H9 (cell line): ENCODE measurements at regions not wholly inside any gene's neighbourhood (a gene's known extent, or its start where the extent isn't known, plus 50 kb on each side); places are given as distances from the start of the nearest gene placed in this dataset.
A peak's percentile ranks its signal among the peaks of the same experiment; 100 is the strongest.

Experiments
- DNase-seq: peaks from one replicate; pipeline ENCODE4 v3.0.0-alpha.2; 2017
- H2AFZ ChIP-seq: one replicate; pipeline ENCODE4 v1.6.1; 2013; ENCODE audit warnings: mild to moderate bottlenecking, low read length, control low read depth, moderate library complexity
- H2AK5ac ChIP-seq: 2 replicates; pipeline ENCODE4 v1.6.1; 2013; ENCODE audit warnings: low read length, control low read depth, mixed read lengths; ENCODE audit not compliant: insufficient read length
- H2BK120ac ChIP-seq: one replicate; pipeline ENCODE4 v1.6.1; 2013; ENCODE audit warnings: low read depth, mild to moderate bottlenecking, low read length, control low read depth, inconsistent platforms; ENCODE audit not compliant: poor library complexity, severe bottlenecking
- H2BK12ac ChIP-seq: 2 replicates; pipeline ENCODE4 v1.6.1; 2013; ENCODE audit warnings: low read length, control low read depth, mixed read lengths, low read depth; ENCODE audit not compliant: insufficient read length
- H2BK15ac ChIP-seq: 2 replicates; pipeline ENCODE4 v1.6.1; 2013; ENCODE audit warnings: low read depth, low read length, control low read depth
- H2BK20ac ChIP-seq: one replicate; pipeline ENCODE4 v1.6.1; 2013; ENCODE audit warnings: low read depth, mild to moderate bottlenecking, low read length, control low read depth, inconsistent platforms; ENCODE audit not compliant: poor library complexity, severe bottlenecking
- H2BK5ac ChIP-seq: 2 replicates; pipeline ENCODE4 v1.6.1; 2013; ENCODE audit warnings: low read length, control low read depth, mixed read lengths; ENCODE audit not compliant: insufficient read length
- H3K14ac ChIP-seq: 2 replicates; pipeline ENCODE4 v1.6.1; 2013; ENCODE audit warnings: low read length, control low read depth; ENCODE audit not compliant: insufficient read depth
- H3K18ac ChIP-seq: 2 replicates; pipeline ENCODE4 v1.6.1; 2013; ENCODE audit warnings: low read depth, mild to moderate bottlenecking, mixed read lengths, low read length, control low read depth; ENCODE audit not compliant: insufficient read length
- H3K23ac ChIP-seq: 2 replicates; pipeline ENCODE4 v1.6.1; 2013; ENCODE audit warnings: low read length, control low read depth, mixed read lengths, low read depth; ENCODE audit not compliant: insufficient read length
- H3K23me2 ChIP-seq: 2 replicates; pipeline ENCODE4 v1.6.1; 2013; ENCODE audit warnings: low read depth, mild to moderate bottlenecking, mixed read lengths, low read length, control low read depth; ENCODE audit not compliant: insufficient read length, poor library complexity, severe bottlenecking
- H3K27ac ChIP-seq: 2 replicates; pipeline ENCODE4 v1.5.1; 2013; ENCODE audit warnings: low read length, control low read depth, mixed read lengths, low read depth; ENCODE audit not compliant: insufficient read length
- H3K27me3 ChIP-seq: 2 replicates; pipeline ENCODE4 v1.6.1; 2013; ENCODE audit warnings: low read length, control low read depth, inconsistent platforms; ENCODE audit not compliant: insufficient read depth
- H3K4ac ChIP-seq: 2 replicates; pipeline ENCODE4 v1.6.1; 2013; ENCODE audit warnings: low read depth, mild to moderate bottlenecking, control low read depth, inconsistent platforms, low read length, moderate library complexity
- H3K4me1 ChIP-seq: 2 replicates; pipeline ENCODE4 v1.6.1; 2013; ENCODE audit warnings: low read length, control low read depth, inconsistent platforms; ENCODE audit not compliant: insufficient read depth
- H3K4me2 ChIP-seq: 2 replicates; pipeline ENCODE4 v1.6.1; 2013; ENCODE audit warnings: low read length, control low read depth, mixed read lengths; ENCODE audit not compliant: insufficient read length, insufficient read depth
- H3K56ac ChIP-seq: 2 replicates; pipeline ENCODE4 v1.6.1; 2013; ENCODE audit warnings: low read depth, mild to moderate bottlenecking, mixed read lengths, low read length, control low read depth; ENCODE audit not compliant: insufficient read length
- H3K79me1 ChIP-seq: 2 replicates; pipeline ENCODE4 v1.6.1; 2013; ENCODE audit warnings: low read depth, mild to moderate bottlenecking, moderate library complexity, low read length, control low read depth, inconsistent platforms; ENCODE audit not compliant: insufficient read depth, poor library complexity, severe bottlenecking
- H3K79me2 ChIP-seq: 2 replicates; pipeline ENCODE4 v1.6.1; 2013; ENCODE audit warnings: low read length, control low read depth, inconsistent platforms; ENCODE audit not compliant: insufficient read depth
- H3K9ac ChIP-seq: 2 replicates; pipeline ENCODE4 v1.6.1; 2013; ENCODE audit warnings: low read length, control low read depth, mixed read lengths; ENCODE audit not compliant: insufficient read length; ENCODE audit errors: extremely low read depth
- H3K9me3 ChIP-seq: one replicate; pipeline ENCODE4 v1.6.1; 2013; ENCODE audit warnings: low read depth, low read length, inconsistent platforms; ENCODE audit not compliant: control insufficient read depth
- H3T11ph ChIP-seq: one replicate; pipeline ENCODE4 v1.6.1; 2013; ENCODE audit warnings: mild to moderate bottlenecking, low read length, control low read depth, inconsistent platforms
- H4K20me1 ChIP-seq: one replicate; pipeline ENCODE4 v1.6.1; 2013; ENCODE audit not compliant: control insufficient read depth, insufficient read length, insufficient read depth
- H4K5ac ChIP-seq: 2 replicates; pipeline ENCODE4 v1.6.1; 2013; ENCODE audit warnings: low read depth, mild to moderate bottlenecking, mixed read lengths, low read length, control low read depth; ENCODE audit not compliant: insufficient read length
- H4K8ac ChIP-seq: replicated peaks from 2 replicates; pipeline ENCODE4 v1.6.1; 2013; ENCODE audit warnings: low read length, control low read depth, mixed read lengths, low read depth; ENCODE audit not compliant: insufficient read length
- H4K91ac ChIP-seq: 2 replicates; pipeline ENCODE4 v1.6.1; 2013; ENCODE audit warnings: low read depth, mild to moderate bottlenecking, moderate library complexity, mixed read lengths, low read length, control low read depth; ENCODE audit not compliant: insufficient read length
- H3K27ac Mint-ChIP-seq, 3 experiments: 2 replicates in 2 of 3; 3 replicates in 1 of 3; pipeline ENCODE4 v1.8.0; 2020 to 2021; ENCODE audit warnings: mixed read lengths in 3 of 3, mild to moderate bottlenecking in 1 of 3, moderate library complexity in 1 of 3
- H3K27me3 Mint-ChIP-seq: 2 replicates; pipeline ENCODE4 v1.8.0; 2021; ENCODE audit warnings: low read depth, mild to moderate bottlenecking, moderate library complexity, mixed read lengths
- H3K36me3 Mint-ChIP-seq, 3 experiments: 2 replicates in 2 of 3; 3 replicates in 1 of 3; pipeline ENCODE4 v1.8.0; 2020 to 2021; ENCODE audit warnings: low read depth in 3 of 3, mixed read lengths in 3 of 3; ENCODE audit not compliant: insufficient read depth in 1 of 3
- H3K4me1 Mint-ChIP-seq, 2 experiments: 2 replicates each; pipeline ENCODE4 v1.8.0; 2020; ENCODE audit warnings: mixed read lengths in 2 of 2
- H3K4me3 Mint-ChIP-seq, 2 experiments: 2 replicates in 1 of 2; 3 replicates in 1 of 2; pipeline ENCODE4 v1.8.0; 2020 to 2021; ENCODE audit warnings: mild to moderate bottlenecking in 2 of 2, mixed read lengths in 2 of 2, moderate library complexity in 1 of 2
- H3K9me3 Mint-ChIP-seq, 2 experiments: 2 replicates in 1 of 2; 3 replicates in 1 of 2; pipeline ENCODE4 v1.8.0; 2020; ENCODE audit warnings: mild to moderate bottlenecking in 2 of 2, mixed read lengths in 2 of 2, moderate library complexity in 1 of 2
- WGBS: extraction: QIAGEN DNeasy Blood & Tissue Kit; methylation state at CpG from one replicate; pipeline ENCODE4 v1.1.7; 2013; ENCODE audit warnings: missing lambda C conversion rate, low lambda C conversion rate, mixed read lengths; ENCODE audit not compliant: insufficient read length; ENCODE audit errors: extremely low coverage; 5-methylcytosine and 5-hydroxymethylcytosine counted together
- TF ChIP-seq, protein P1 (sequence below): fragments of 200-600 bp; sonication (generic); conservative IDR thresholded peaks from 3 replicates; pipeline ENCODE4 v1.8.0; 2021; ENCODE audit warnings: antibody characterized with exemption, mild to moderate bottlenecking

DNA sequence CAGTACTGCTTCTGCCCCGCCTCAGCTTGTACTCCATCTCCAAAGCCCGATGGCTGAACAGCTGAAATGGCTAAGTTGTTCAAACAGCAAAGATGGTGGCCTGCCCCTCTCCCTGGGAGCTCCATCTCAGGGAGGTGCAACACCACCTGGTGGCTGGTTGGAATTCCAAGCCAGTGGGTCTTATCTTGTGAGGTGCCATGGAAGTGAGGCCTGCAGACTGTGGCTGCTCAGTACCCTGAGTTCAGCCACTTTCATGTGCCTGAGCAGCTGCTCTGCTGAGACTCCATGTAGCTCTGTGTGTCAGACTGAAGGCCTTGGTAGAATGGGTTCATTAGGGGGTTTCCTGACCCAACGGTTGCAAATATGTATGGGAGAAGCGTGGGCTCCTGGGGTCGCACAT, 67.3 kb upstream of the SPRY2 start:
- H3K79me1 ChIP-seq = no peaks in the 10 kb centered on the region
- no peak overlapping the region for H2AFZ ChIP-seq
- H2BK15ac ChIP-seq = no peak overlapping the region
- peak; percentile 47 for DNase-seq
- no peak overlapping the region for H3K14ac ChIP-seq
- no peaks in the 10 kb centered on the region for H3K9me3 ChIP-seq
- H4K20me1 ChIP-seq = no peaks in the 10 kb centered on the region
- no peak overlapping the region for H3K9ac ChIP-seq
- Mint-ChIP-seq H3K4me3 (no peak overlapping the region), H3K4me1 (peaks cover 0 to under 1% of the 10 kb centered on the region in 2 experiments; a peak in 1 of 4 replicates), H3K36me3 (peaks cover 0 to 15% (median 8%) of the 10 kb centered on the region in 3 experiments; a peak in 5 of 7 replicates), H3K9me3 (peaks cover 8 to 14% of the 10 kb centered on the region in 2 experiments; a peak in 4 of 5 replicates), H3K27ac (no peak overlapping the region), H3K27me3 (peaks cover 1% of the 10 kb centered on the region; the same call in 1 of the 2 replicates)
- no peak overlapping the region for H4K8ac ChIP-seq
- no peak overlapping the region for H3K56ac ChIP-seq
- H2BK5ac ChIP-seq = no peak overlapping the region
- H3T11ph ChIP-seq = no peak overlapping the region
- TF ChIP-seq, protein P1, sequence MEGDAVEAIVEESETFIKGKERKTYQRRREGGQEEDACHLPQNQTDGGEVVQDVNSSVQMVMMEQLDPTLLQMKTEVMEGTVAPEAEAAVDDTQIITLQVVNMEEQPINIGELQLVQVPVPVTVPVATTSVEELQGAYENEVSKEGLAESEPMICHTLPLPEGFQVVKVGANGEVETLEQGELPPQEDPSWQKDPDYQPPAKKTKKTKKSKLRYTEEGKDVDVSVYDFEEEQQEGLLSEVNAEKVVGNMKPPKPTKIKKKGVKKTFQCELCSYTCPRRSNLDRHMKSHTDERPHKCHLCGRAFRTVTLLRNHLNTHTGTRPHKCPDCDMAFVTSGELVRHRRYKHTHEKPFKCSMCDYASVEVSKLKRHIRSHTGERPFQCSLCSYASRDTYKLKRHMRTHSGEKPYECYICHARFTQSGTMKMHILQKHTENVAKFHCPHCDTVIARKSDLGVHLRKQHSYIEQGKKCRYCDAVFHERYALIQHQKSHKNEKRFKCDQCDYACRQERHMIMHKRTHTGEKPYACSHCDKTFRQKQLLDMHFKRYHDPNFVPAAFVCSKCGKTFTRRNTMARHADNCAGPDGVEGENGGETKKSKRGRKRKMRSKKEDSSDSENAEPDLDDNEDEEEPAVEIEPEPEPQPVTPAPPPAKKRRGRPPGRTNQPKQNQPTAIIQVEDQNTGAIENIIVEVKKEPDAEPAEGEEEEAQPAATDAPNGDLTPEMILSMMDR = peak; percentile 33; the same call in 2 of the 3 replicates
- no peak overlapping the region for H4K91ac ChIP-seq
- H3K4ac ChIP-seq = no peak overlapping the region
- H2AK5ac ChIP-seq = no peak overlapping the region
- no CpG with 5 or more reads among the region's 5 CpGs for WGBS
- no peaks in the 10 kb centered on the region for H3K23me2 ChIP-seq
- H3K79me2 ChIP-seq = no peaks in the 10 kb centered on the region
- H3K18ac ChIP-seq = no peak overlapping the region
- H2BK120ac ChIP-seq = no peak overlapping the region
- no peak overlapping the region for H2BK20ac ChIP-seq
- H3K27me3 ChIP-seq = no peaks in the 10 kb centered on the region
- H3K4me1 ChIP-seq = no peaks in the 10 kb centered on the region
- H2BK12ac ChIP-seq = no peak overlapping the region
- no peak overlapping the region for H3K4me2 ChIP-seq
- H3K27ac ChIP-seq = no peak overlapping the region
- H4K5ac ChIP-seq = no peak overlapping the region
- H3K23ac ChIP-seq = no peak overlapping the region
